Astrocyte (in vitro differentiated cells and primary cell): ENCODE measurements at regions not wholly inside any gene's neighbourhood (a gene's known extent, or its start where the extent isn't known, plus 50 kb on each side); places are given as distances from the start of the nearest gene placed in this dataset.

Source experiments
- EZH2 ChIP-seq: IDR thresholded peaks from 2 replicates; pipeline ENCODE4 v1.6.1; 2012; ENCODE audit warnings: mild to moderate bottlenecking, low read length, inconsistent platforms; ENCODE audit not compliant: insufficient read depth
- TF ChIP-seq, protein P1 (sequence below): IDR thresholded peaks from 2 replicates; pipeline ENCODE4 v1.5.1; 2011; ENCODE audit warnings: low read depth, mild to moderate bottlenecking, inconsistent platforms, low read length, moderate library complexity; ENCODE audit not compliant: insufficient read depth

DNA sequence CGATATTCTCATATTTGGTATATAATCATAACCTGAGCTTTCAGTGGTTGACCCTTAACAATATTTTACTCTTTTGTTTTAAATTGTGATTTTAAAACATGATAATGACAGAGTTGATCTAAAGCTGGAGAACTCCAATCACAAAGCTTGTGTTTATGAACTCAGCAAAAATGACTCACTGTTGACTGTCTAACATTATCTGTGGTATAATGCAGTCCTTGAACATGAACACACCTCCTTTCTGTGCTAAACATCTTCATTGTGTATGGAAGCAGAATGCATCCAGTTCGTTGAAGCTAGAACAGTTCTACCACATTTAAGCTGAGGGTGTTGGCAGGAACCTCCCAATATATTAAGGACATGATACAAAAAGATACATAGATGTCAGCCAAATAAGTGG lies 1030.2 kb upstream of the SEMA6A start:
- no peak for TF ChIP-seq EZH2
- TF ChIP-seq, protein P1, sequence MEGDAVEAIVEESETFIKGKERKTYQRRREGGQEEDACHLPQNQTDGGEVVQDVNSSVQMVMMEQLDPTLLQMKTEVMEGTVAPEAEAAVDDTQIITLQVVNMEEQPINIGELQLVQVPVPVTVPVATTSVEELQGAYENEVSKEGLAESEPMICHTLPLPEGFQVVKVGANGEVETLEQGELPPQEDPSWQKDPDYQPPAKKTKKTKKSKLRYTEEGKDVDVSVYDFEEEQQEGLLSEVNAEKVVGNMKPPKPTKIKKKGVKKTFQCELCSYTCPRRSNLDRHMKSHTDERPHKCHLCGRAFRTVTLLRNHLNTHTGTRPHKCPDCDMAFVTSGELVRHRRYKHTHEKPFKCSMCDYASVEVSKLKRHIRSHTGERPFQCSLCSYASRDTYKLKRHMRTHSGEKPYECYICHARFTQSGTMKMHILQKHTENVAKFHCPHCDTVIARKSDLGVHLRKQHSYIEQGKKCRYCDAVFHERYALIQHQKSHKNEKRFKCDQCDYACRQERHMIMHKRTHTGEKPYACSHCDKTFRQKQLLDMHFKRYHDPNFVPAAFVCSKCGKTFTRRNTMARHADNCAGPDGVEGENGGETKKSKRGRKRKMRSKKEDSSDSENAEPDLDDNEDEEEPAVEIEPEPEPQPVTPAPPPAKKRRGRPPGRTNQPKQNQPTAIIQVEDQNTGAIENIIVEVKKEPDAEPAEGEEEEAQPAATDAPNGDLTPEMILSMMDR: no peak
